ENCODE measurements at regions not wholly inside any gene's neighbourhood (a gene's known extent, or its start where the extent isn't known, plus 50 kb on each side); places are given as distances from the start of the nearest gene placed in this dataset.
"Not testable (repeated sequence)": the region's sequence is repeated elsewhere in the genome, so short reads cannot be mapped to it uniquely, and the experiment has no call there.

- ChIA-PET POLR2A (ENCODE audit: partially characterized antibody) (no interaction called here), CTCF (ENCODE audit: partially characterized antibody) (no interaction called here)
- Mint-ChIP-seq H3K27me3 (no peaks in the 10 kb centered on the region), H3K9me3 (peaks cover 0 to 11% (median 8%) of the 10 kb centered on the region in 8 donors), H3K4me3 (no peak overlapping the region), H3K36me3 (no peaks in the 10 kb centered on the region), H3K4me1 (no peaks in the 10 kb centered on the region), H3K27ac (no peak overlapping the region)
- Histone ChIP-seq H3K36me3 (ENCODE audit: insufficient read depth, low read length) (no peaks in the 10 kb centered on the region), H3K9me3 (ENCODE audit: control insufficient read depth in 1 of 2, low read length in 2 of 2) (no peaks in the 10 kb centered on the region), H3K4me1 (ENCODE audit: insufficient read depth, low read length) (no peaks in the 10 kb centered on the region), H3K4me3 (ENCODE audit: low read length in 2 of 2) (no peak overlapping the region), H3K27me3 (ENCODE audit: insufficient read depth, low read length) (no peaks in the 10 kb centered on the region), H3K27ac (ENCODE audit: low read depth, low read length) (no peak overlapping the region)
- intact Hi-C loops (cut with micrococcal nuclease) = no loop called here
- no peak for DNase-seq
Measured at GRCh38 chr1:189623336-189623735, 854.3 kb downstream of the BRINP3 start.

- Histone ChIP-seq H3K4me1 (ENCODE audit: insufficient read depth, low read length) (no peaks in the 10 kb centered on the region), H3K4me3 (ENCODE audit: low read length in 2 of 2) (no peak overlapping the region), H3K27ac (ENCODE audit: low read depth, low read length) (no peak overlapping the region), H3K9me3 (ENCODE audit: control insufficient read depth in 1 of 2, low read length in 2 of 2) (no peaks in the 10 kb centered on the region), H3K27me3 (ENCODE audit: insufficient read depth, low read length) (no peaks in the 10 kb centered on the region), H3K36me3 (ENCODE audit: insufficient read depth, low read length) (no peaks in the 10 kb centered on the region)
- H3K27me3 Mint-ChIP-seq = no peaks in the 10 kb centered on the region
- ChIA-PET CTCF (ENCODE audit: partially characterized antibody) (no interaction called here), POLR2A (ENCODE audit: partially characterized antibody) (no interaction called here)
- no peak for DNase-seq
- peaks cover 0 to 5% (median 2%) of the 10 kb centered on the region in 8 donors for H3K9me3 Mint-ChIP-seq
- no peaks in the 10 kb centered on the region for H3K36me3 Mint-ChIP-seq
- no peak overlapping the region for H3K27ac Mint-ChIP-seq
- no peak overlapping the region for H3K4me3 Mint-ChIP-seq
- intact Hi-C loops (cut with micrococcal nuclease) = no loop called here
- no peaks in the 10 kb centered on the region for H3K4me1 Mint-ChIP-seq
Measured at GRCh38 chr1:189627427-189627826, 850.2 kb downstream of the BRINP3 start.

- ChIA-PET CTCF (ENCODE audit: partially characterized antibody) (no interaction called here), POLR2A (ENCODE audit: partially characterized antibody) (no interaction called here)
- Mint-ChIP-seq H3K27ac (no peak overlapping the region), H3K4me3 (no peak overlapping the region), H3K4me1 (no peaks in the 10 kb centered on the region), H3K9me3 (peaks cover 0 to 5% (median under 1%) of the 10 kb centered on the region in 8 donors), H3K27me3 (no peaks in the 10 kb centered on the region), H3K36me3 (no peaks in the 10 kb centered on the region)
- Histone ChIP-seq H3K9me3 (ENCODE audit: control insufficient read depth in 1 of 2, low read length in 2 of 2) (no peaks in the 10 kb centered on the region), H3K36me3 (ENCODE audit: insufficient read depth, low read length) (no peaks in the 10 kb centered on the region), H3K4me3 (ENCODE audit: low read length in 2 of 2) (no peak overlapping the region), H3K27ac (ENCODE audit: low read depth, low read length) (no peak overlapping the region), H3K4me1 (ENCODE audit: insufficient read depth, low read length) (no peaks in the 10 kb centered on the region), H3K27me3 (ENCODE audit: insufficient read depth, low read length) (no peaks in the 10 kb centered on the region)
- no peak for DNase-seq
- intact Hi-C loops (cut with micrococcal nuclease) = no loop called here
Measured at GRCh38 chr1:189628857-189629256, 848.8 kb downstream of the BRINP3 start.

GRCh38 chr1:189633658-189634057 lies 844.0 kb downstream of the BRINP3 start:
- intact Hi-C loops (cut with micrococcal nuclease) = no loop called here
- CTCF ChIA-PET (ENCODE audit: partially characterized antibody) = no interaction called here
- no peaks in the 10 kb centered on the region for H3K27me3 ChIP-seq (ENCODE audit: insufficient read depth, low read length)

GRCh38 chr1:189637041-189637440 lies 840.6 kb downstream of the BRINP3 start:
- POLR2A ChIA-PET (ENCODE audit: partially characterized antibody) = no interaction called here
- no peak overlapping the region for H3K27ac Mint-ChIP-seq
- H3K9me3 Mint-ChIP-seq = peaks cover 0 to 8% (median 2%) of the 10 kb centered on the region in 8 donors
- H3K4me3 ChIP-seq (ENCODE audit: low read length in 2 of 2) = no peak overlapping the region
- H3K27me3 ChIP-seq (ENCODE audit: insufficient read depth, low read length) = no peaks in the 10 kb centered on the region
- intact Hi-C loops (cut with micrococcal nuclease) = no loop called here
- DNase-seq = no peak
- no peaks in the 10 kb centered on the region for H3K9me3 ChIP-seq (ENCODE audit: control insufficient read depth in 1 of 2, low read length in 2 of 2)
- no peak overlapping the region for H3K27ac ChIP-seq (ENCODE audit: low read depth, low read length)
- no peaks in the 10 kb centered on the region for H3K27me3 Mint-ChIP-seq
- CTCF ChIA-PET (ENCODE audit: partially characterized antibody) = no interaction called here
- no peaks in the 10 kb centered on the region for H3K4me1 ChIP-seq (ENCODE audit: insufficient read depth, low read length)
- no peak overlapping the region for H3K4me3 Mint-ChIP-seq
- no peaks in the 10 kb centered on the region for H3K36me3 ChIP-seq (ENCODE audit: insufficient read depth, low read length)
- no peaks in the 10 kb centered on the region for H3K4me1 Mint-ChIP-seq
- no peaks in the 10 kb centered on the region for H3K36me3 Mint-ChIP-seq

More at GRCh38 chr1:189633658-189634057, 844.0 kb downstream of the BRINP3 start:
- Histone ChIP-seq H3K27ac (ENCODE audit: low read depth, low read length) (no peak overlapping the region), H3K4me1 (ENCODE audit: insufficient read depth, low read length) (no peaks in the 10 kb centered on the region), H3K36me3 (ENCODE audit: insufficient read depth, low read length) (no peaks in the 10 kb centered on the region), H3K9me3 (ENCODE audit: control insufficient read depth in 1 of 2, low read length in 2 of 2) (no peaks in the 10 kb centered on the region), H3K4me3 (ENCODE audit: low read length in 2 of 2) (no peak overlapping the region)
- Mint-ChIP-seq H3K27ac (no peak overlapping the region), H3K4me1 (no peaks in the 10 kb centered on the region), H3K27me3 (no peaks in the 10 kb centered on the region), H3K4me3 (no peak overlapping the region), H3K9me3 (peaks cover 0 to 8% (median 2%) of the 10 kb centered on the region in 8 donors), H3K36me3 (no peaks in the 10 kb centered on the region)
- DNase-seq = no peak
- POLR2A ChIA-PET (ENCODE audit: partially characterized antibody) = no interaction called here

- H3K4me3 ChIP-seq (ENCODE audit: low read length in 2 of 2); intact Hi-C loops (cut with micrococcal nuclease); H3K36me3 ChIP-seq (ENCODE audit: insufficient read depth, low read length); H3K27me3 ChIP-seq (ENCODE audit: insufficient read depth, low read length); H3K36me3 Mint-ChIP-seq; H3K27ac ChIP-seq (ENCODE audit: low read depth, low read length); H3K4me3 Mint-ChIP-seq; POLR2A ChIA-PET (ENCODE audit: partially characterized antibody); DNase-seq; H3K9me3 ChIP-seq (ENCODE audit: control insufficient read depth in 1 of 2, low read length in 2 of 2); CTCF ChIA-PET (ENCODE audit: partially characterized antibody); H3K27ac Mint-ChIP-seq; H3K4me1 ChIP-seq (ENCODE audit: insufficient read depth, low read length); H3K27me3 Mint-ChIP-seq; H3K4me1 Mint-ChIP-seq: not testable (repeated sequence)
- H3K9me3 Mint-ChIP-seq = peaks cover 4 to 12% (median 7%) of the 10 kb centered on the region in 8 donors
Measured at GRCh38 chr1:189644156-189644555, 833.5 kb downstream of the BRINP3 start.

GRCh38 chr1:189644970-189645369 lies 832.7 kb downstream of the BRINP3 start:
- H3K9me3 ChIP-seq (ENCODE audit: control insufficient read depth in 1 of 2, low read length in 2 of 2) = no peaks in the 10 kb centered on the region
- DNase-seq = no peak
- intact Hi-C loops (cut with micrococcal nuclease) = no loop called here
- Mint-ChIP-seq H3K27ac (no peak overlapping the region), H3K27me3 (no peaks in the 10 kb centered on the region), H3K4me3 (no peak overlapping the region), H3K4me1 (no peaks in the 10 kb centered on the region), H3K9me3 (peaks cover 4 to 12% (median 7%) of the 10 kb centered on the region in 8 donors), H3K36me3 (no peaks in the 10 kb centered on the region)
- ChIA-PET CTCF (ENCODE audit: partially characterized antibody) (no interaction called here), POLR2A (ENCODE audit: partially characterized antibody) (no interaction called here)
- no peak overlapping the region for H3K27ac ChIP-seq (ENCODE audit: low read depth, low read length)
- H3K27me3 ChIP-seq (ENCODE audit: insufficient read depth, low read length) = no peaks in the 10 kb centered on the region
- H3K4me1 ChIP-seq (ENCODE audit: insufficient read depth, low read length) = no peaks in the 10 kb centered on the region
- no peaks in the 10 kb centered on the region for H3K36me3 ChIP-seq (ENCODE audit: insufficient read depth, low read length)
- no peak overlapping the region for H3K4me3 ChIP-seq (ENCODE audit: low read length in 2 of 2)

GRCh38 chr1:189646066-189646465 lies 831.6 kb downstream of the BRINP3 start:
- POLR2A ChIA-PET (ENCODE audit: partially characterized antibody) = no interaction called here

More at GRCh38 chr1:189646066-189646465, 831.6 kb downstream of the BRINP3 start:
- Histone ChIP-seq H3K27ac (ENCODE audit: low read depth, low read length) (no peak overlapping the region), H3K36me3 (ENCODE audit: insufficient read depth, low read length) (no peaks in the 10 kb centered on the region), H3K9me3 (ENCODE audit: control insufficient read depth in 1 of 2, low read length in 2 of 2) (no peaks in the 10 kb centered on the region), H3K27me3 (ENCODE audit: insufficient read depth, low read length) (no peaks in the 10 kb centered on the region), H3K4me1 (ENCODE audit: insufficient read depth, low read length) (no peaks in the 10 kb centered on the region), H3K4me3 (ENCODE audit: low read length in 2 of 2) (no peak overlapping the region)
- no peak overlapping the region for H3K4me3 Mint-ChIP-seq
- CTCF ChIA-PET (ENCODE audit: partially characterized antibody) = no interaction called here
- H3K27ac Mint-ChIP-seq = no peak overlapping the region
- no peaks in the 10 kb centered on the region for H3K4me1 Mint-ChIP-seq
- H3K36me3 Mint-ChIP-seq = no peaks in the 10 kb centered on the region
- no peak for DNase-seq
- intact Hi-C loops (cut with micrococcal nuclease) = no loop called here
- peaks cover 4 to 12% (median 8%) of the 10 kb centered on the region in 8 donors for H3K9me3 Mint-ChIP-seq
- H3K27me3 Mint-ChIP-seq = no peaks in the 10 kb centered on the region
